ENCODE measurements at regions not wholly inside any gene's neighbourhood (a gene's known extent, or its start where the extent isn't known, plus 50 kb on each side); places are given as distances from the start of the nearest gene placed in this dataset.

- POLR2A ChIA-PET (ENCODE audit: partially characterized antibody) = no interaction called here
- H2AK5ac ChIP-seq (ENCODE audit: low read depth, low read length) = no peak overlapping the region
- no peak overlapping the region for H2BK20ac ChIP-seq (ENCODE audit: low read length)
- no peaks in the 10 kb centered on the region for H3K79me2 ChIP-seq (ENCODE audit: control insufficient read depth in 1 of 2, insufficient read depth in 2 of 2, low read length in 2 of 2)
- H3K27me3 ChIP-seq (replicated peaks in 1 of 4; ENCODE audit: control insufficient read depth in 3 of 4, extremely low read depth in 1 of 4, insufficient read depth in 3 of 4, low read length in 3 of 4) = no peaks in the 10 kb centered on the region
- H3K36me3 ChIP-seq (ENCODE audit: control insufficient read depth in 2 of 4, insufficient read depth in 4 of 4, low read length in 3 of 4) = no peaks in the 10 kb centered on the region
- H2AFZ ChIP-seq (ENCODE audit: low read length) = no peak overlapping the region
- no peaks in the 10 kb centered on the region for H3K23me2 ChIP-seq (ENCODE audit: low read depth, low read length)
- FAIRE-seq (no peak), DNase-seq (ENCODE audit: low read depth in 1 of 2, low spot score in 2 of 2) (no peak)
- CTCF ChIA-PET (ENCODE audit: partially characterized antibody) = interaction anchor here (1.0 to 1.1 kb wide), 2 partner anchors 9 to 251 kb away, joined by 3 to 4 read pairs; no protein-coding TSS in a partner anchor
- H2BK5ac ChIP-seq (ENCODE audit: low read depth, low read length) = no peak overlapping the region
- H3K79me1 ChIP-seq (ENCODE audit: low read depth, low read length) = no peaks in the 10 kb centered on the region
- H4K8ac ChIP-seq (ENCODE audit: extremely low read depth, insufficient read depth, low read length) = no peak overlapping the region
- H4K20me1 ChIP-seq (replicated peaks in 1 of 2; ENCODE audit: control insufficient read depth in 1 of 2, insufficient read depth in 2 of 2, low read length in 2 of 2) = no peaks in the 10 kb centered on the region
- H3K14ac ChIP-seq (ENCODE audit: insufficient read length) = no peak overlapping the region
- no peak overlapping the region for H3K4me2 ChIP-seq (ENCODE audit: insufficient read depth in 1 of 2, low read depth in 2 of 2, low read length in 2 of 2)
- H3K23ac ChIP-seq (ENCODE audit: insufficient read length) = no peak overlapping the region
- H2BK15ac ChIP-seq (ENCODE audit: low read length) = no peak overlapping the region
- H3K4me3 ChIP-seq (ENCODE audit: extremely low read depth in 1 of 4, insufficient read depth in 2 of 4, low read depth in 3 of 4, low read length in 4 of 4) = no peak overlapping the region
- H3K27ac ChIP-seq (ENCODE audit: low read depth, low read length) = no peak overlapping the region
- no peak overlapping the region for H3K4ac ChIP-seq (replicated peaks; ENCODE audit: insufficient read length, low read depth, low read length)
- H2BK120ac ChIP-seq (replicated peaks; ENCODE audit: low read depth, low read length) = no peak overlapping the region
- H3K4me1 ChIP-seq (replicated peaks in 1 of 4; ENCODE audit: control insufficient read depth in 3 of 4, insufficient read depth in 4 of 4, low read length in 3 of 4) = no peaks in the 10 kb centered on the region
- H3K9ac ChIP-seq (replicated peaks in 1 of 4; ENCODE audit: extremely low read depth in 1 of 4, low read depth in 3 of 4, low read length in 3 of 4) = no peak overlapping the region
- no peaks in the 10 kb centered on the region for H3K9me3 ChIP-seq (ENCODE audit: insufficient read depth in 2 of 2, low read depth in 1 of 2, low read length in 1 of 2)
- no peak overlapping the region for H4K5ac ChIP-seq (ENCODE audit: insufficient read length, low read depth, low read length)
- no peak overlapping the region for H3K56ac ChIP-seq (replicated peaks; ENCODE audit: insufficient read length, low read depth, low read length)
- no peak overlapping the region for H3K18ac ChIP-seq (ENCODE audit: extremely low read depth, low read length)
- no peak overlapping the region for H2BK12ac ChIP-seq (ENCODE audit: low read depth, low read length)
- no peak overlapping the region for H4K91ac ChIP-seq (replicated peaks; ENCODE audit: insufficient read length, low read length)
- TF ChIP-seq SRF (IDR thresholded peaks at IDR 0.05; ENCODE audit: low read depth, low read length) (no peak), ZNF274 (IDR thresholded peaks at IDR 0.05; ENCODE audit: borderline replicate concordance, extremely low read depth, low read length) (no peak), KDM5A (IDR thresholded peaks at IDR 0.05; ENCODE audit: low read length) (no peak), SP1 (IDR thresholded peaks at IDR 0.05; ENCODE audit: low read depth, low read length) (no peak), SIX5 (IDR thresholded peaks at IDR 0.05; ENCODE audit: low read depth, low read length) (no peak), HDAC2 (IDR thresholded peaks at IDR 0.05; ENCODE audit: borderline replicate concordance in 1 of 2, low read depth in 2 of 2, low read length in 2 of 2) (no peak), MAFK (IDR thresholded peaks at IDR 0.05; ENCODE audit: low read depth, low read length) (no peak), CHD1 (IDR thresholded peaks at IDR 0.05; ENCODE audit: low read depth, low read length) (no peak), SAP30 (IDR thresholded peaks at IDR 0.05; ENCODE audit: insufficient read depth, insufficient replicate concordance, low read length) (no peak), EGR1 (IDR thresholded peaks at IDR 0.05; ENCODE audit: borderline replicate concordance, low read depth, low read length) (no peak), MAX (IDR thresholded peaks at IDR 0.05) (no peak), RFX5 (IDR thresholded peaks at IDR 0.05; ENCODE audit: borderline replicate concordance, low read depth, low read length) (no peak), JUN (IDR thresholded peaks at IDR 0.05; ENCODE audit: low read depth, low read length) (no peak), POLR2AphosphoS5 (IDR thresholded peaks at IDR 0.05; ENCODE audit: low read depth, low read length) (no peak), RNF2 (IDR thresholded peaks at IDR 0.05; ENCODE audit: borderline replicate concordance, low read depth, low read length, missing control alignments, poor library complexity, severe bottlenecking) (no peak), CHD2 (IDR thresholded peaks at IDR 0.05; ENCODE audit: low read length) (no peak)
Observed at GRCh38 chr12:84077679-84078078, 834.9 kb downstream of the SLC6A15 start.

All from H1 (cell line).